ENCODE measurements at regions not wholly inside any gene's neighbourhood (a gene's known extent, or its start where the extent isn't known, plus 50 kb on each side); places are given as distances from the start of the nearest gene placed in this dataset.

DNA sequence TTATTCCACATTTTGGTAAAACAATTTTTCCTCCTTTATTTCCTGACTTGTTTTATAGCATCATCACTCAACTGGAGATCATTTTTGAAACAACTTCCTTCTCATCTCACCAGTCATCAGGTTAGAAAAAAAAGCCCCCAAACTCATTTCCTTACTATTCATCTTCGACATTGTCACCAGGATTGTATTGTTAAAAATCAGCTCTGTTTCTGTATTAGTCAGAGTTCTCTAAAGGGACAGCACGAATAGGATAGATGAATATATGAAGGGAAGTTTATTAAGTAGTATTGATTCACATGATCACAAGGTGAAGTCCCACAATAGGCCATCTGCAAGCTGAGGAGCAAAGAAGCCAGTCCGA is 392.6 kb downstream of the FUT8 start:
- CTCF ChIA-PET: interaction anchor here (0.9 to 2.8 kb wide), 4 partner anchors 8 to 20 kb away, joined by 3 to 15 read pairs (median 4); no protein-coding TSS in a partner anchor
- POLR2A ChIA-PET: no interaction called here
- no peak for TF ChIP-seq CTCF (IDR thresholded peaks at IDR 0.05; ENCODE audit: control extremely low read depth, extremely low read depth, low read depth, missing control alignments)

DNA sequence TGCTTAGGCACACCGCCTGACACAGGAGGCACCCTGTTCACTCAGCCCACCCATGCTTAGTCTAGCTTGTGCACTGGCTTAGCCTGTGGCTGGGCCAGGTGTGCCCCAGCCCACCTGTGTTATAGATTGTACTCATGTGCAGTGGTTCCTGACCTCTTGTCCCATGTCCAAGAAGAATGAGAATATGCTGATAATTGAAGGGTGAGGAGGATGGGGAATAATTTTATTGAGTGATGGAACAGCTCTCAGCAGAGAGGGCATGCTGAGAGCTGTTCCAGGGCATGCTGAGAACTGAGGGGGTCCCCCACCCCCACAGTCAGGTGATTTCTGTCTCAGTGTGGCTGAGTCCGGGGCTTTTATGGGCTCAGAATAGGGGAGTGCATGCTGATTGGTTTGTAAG is 395.9 kb downstream of the FUT8 start:
- CTCF ChIA-PET: interaction anchor here (1.1 to 7.0 kb wide), 3 partner anchors 12 to 18 kb away, joined by 3 to 59 read pairs (median 4); no protein-coding TSS in a partner anchor
- POLR2A ChIA-PET: no interaction called here
- DNase-seq (ENCODE audit: extremely low spot score): no peak

More for the DNA sequence above, 392.6 kb downstream of the FUT8 start:
- no peak for DNase-seq (ENCODE audit: extremely low spot score)

GRCh38 chr14:65810322-65810721 is 397.8 kb downstream of the FUT8 start:
- CTCF ChIA-PET: interaction anchor here (0.9 to 7.0 kb wide), 3 partner anchors 14 to 151 kb away, joined by 3 to 59 read pairs (median 4); no protein-coding TSS in a partner anchor
- POLR2A ChIA-PET: no interaction called here
- no peak for TF ChIP-seq CTCF (IDR thresholded peaks at IDR 0.05; ENCODE audit: control extremely low read depth, extremely low read depth, low read depth, missing control alignments)
- DNase-seq (ENCODE audit: extremely low spot score): no peak

More for the DNA sequence above, 395.9 kb downstream of the FUT8 start:
- TF ChIP-seq CTCF (IDR thresholded peaks at IDR 0.05; ENCODE audit: control extremely low read depth, extremely low read depth, low read depth, missing control alignments): no peak

GRCh38 chr14:65813760-65814384 is 401.3 kb downstream of the FUT8 start:
- POLR2A ChIA-PET: no interaction called here
- CTCF ChIA-PET: interaction anchor here (3.2 to 7.0 kb wide), 2 partner anchors 11 kb away, joined by 23 to 59 read pairs; no protein-coding TSS in a partner anchor
- TF ChIP-seq CTCF (IDR thresholded peaks at IDR 0.05; ENCODE audit: control extremely low read depth, extremely low read depth, low read depth, missing control alignments): no peak
- no peak for DNase-seq (ENCODE audit: extremely low spot score)

GRCh38 chr14:65815127-65815526 is 402.6 kb downstream of the FUT8 start:
- POLR2A ChIA-PET: no interaction called here
- no peak for TF ChIP-seq CTCF (IDR thresholded peaks at IDR 0.05; ENCODE audit: control extremely low read depth, extremely low read depth, low read depth, missing control alignments)
- CTCF ChIA-PET: interaction anchor here (3.2 kb wide), 1 partner anchor 10 kb away, joined by 23 read pairs; no protein-coding TSS in a partner anchor
- DNase-seq (ENCODE audit: extremely low spot score): no peak

DNA sequence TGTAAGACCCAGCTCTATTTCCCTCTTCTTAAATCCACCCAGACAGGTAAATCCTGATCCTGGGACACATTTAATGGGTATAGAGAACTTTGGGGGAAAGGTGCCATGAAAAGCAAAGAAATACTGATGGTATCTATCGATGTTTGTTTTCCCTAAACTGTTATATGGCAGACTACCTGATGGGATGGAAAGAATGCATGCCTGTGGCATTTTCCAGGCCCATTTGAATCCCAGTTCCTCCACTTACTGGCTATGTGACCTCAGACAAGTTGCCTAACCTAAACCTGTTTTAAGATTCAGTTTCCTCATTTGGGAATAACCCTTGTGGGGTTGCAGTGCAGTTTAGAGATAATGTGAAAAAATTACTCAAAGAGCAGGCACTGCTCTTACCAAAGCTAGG is 404.5 kb downstream of the FUT8 start:
- DNase-seq (ENCODE audit: extremely low spot score): no peak
- TF ChIP-seq CTCF (IDR thresholded peaks at IDR 0.05; ENCODE audit: control extremely low read depth, extremely low read depth, low read depth, missing control alignments): no peak
- CTCF ChIA-PET: interaction anchor here (3.2 kb wide), 1 partner anchor 8 kb away, joined by 23 read pairs; no protein-coding TSS in a partner anchor
- POLR2A ChIA-PET: no interaction called here
